ENCODE measurements at regions not wholly inside any gene's neighbourhood (a gene's known extent, or its start where the extent isn't known, plus 50 kb on each side); places are given as distances from the start of the nearest gene placed in this dataset.

DNA sequence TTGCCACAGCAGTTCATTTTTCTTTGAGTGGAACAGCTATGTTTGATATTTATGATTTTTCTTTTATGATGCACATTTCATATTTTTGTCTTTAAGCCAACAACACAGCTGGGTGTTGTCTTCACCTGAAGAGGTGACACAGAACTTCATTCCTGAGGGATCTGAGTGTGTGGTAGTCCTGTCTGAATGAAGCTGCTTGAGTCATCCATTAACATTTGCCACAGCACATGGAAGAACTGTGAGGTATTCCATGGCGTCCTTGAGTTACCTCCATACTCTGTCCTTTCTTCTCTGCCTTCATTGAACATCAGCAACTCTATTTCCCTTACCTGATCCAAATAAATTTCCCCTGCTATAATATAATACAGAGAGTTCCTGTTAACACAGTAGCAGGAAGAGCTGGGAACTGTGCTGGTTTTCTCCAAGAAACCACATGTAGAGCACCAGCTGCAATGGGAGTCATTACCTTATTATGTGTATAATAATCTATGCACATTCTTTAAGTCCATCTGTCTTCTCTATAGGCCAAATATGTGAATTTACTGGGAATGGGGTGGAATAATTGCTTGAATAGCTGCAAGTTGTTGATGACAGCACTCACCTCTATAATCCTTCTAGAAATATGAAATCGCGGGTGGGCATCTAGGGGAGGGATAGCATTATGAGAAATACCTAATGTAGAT is 72.4 kb upstream of the TAC1 start:
- no peak for DNase-seq

DNA sequence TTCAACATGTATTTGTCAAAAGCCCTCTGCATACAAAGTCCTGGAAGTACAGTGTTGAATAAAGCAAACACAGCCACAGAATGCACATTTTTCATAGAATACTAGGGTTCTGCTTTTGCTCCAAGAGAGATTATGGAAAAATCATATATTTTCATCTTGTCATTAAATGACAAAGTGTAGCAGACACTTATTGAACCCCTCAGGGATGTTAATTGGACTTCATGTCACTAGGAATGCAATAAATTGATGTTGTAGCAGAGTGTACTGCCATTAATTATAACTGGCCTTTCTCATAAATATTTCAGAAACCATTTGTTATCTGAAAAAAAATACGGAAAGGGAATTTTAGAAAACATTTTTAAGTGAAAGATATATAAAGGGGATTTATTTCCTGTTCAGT is 64.5 kb upstream of the TAC1 start:
- DNase-seq: no peak

DNA sequence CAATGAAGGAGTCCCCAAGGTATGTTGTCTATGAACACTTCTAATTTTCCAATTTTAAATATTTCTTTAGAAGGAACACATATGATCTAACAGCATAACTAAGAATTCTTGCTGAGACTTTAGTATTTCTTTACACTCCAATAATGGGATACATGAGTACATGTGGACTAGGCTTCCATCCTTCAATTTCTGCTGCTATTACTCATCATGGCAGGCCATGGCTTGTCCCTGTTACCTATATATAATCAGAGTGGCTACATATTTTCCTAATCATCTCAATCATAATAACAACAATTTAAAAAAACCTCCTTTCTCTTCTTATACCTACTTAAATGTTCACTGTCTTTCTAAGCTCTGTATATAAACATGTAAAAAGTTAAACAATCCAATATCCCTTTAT is 60.3 kb upstream of the TAC1 start:
- DNase-seq: no peak

DNA sequence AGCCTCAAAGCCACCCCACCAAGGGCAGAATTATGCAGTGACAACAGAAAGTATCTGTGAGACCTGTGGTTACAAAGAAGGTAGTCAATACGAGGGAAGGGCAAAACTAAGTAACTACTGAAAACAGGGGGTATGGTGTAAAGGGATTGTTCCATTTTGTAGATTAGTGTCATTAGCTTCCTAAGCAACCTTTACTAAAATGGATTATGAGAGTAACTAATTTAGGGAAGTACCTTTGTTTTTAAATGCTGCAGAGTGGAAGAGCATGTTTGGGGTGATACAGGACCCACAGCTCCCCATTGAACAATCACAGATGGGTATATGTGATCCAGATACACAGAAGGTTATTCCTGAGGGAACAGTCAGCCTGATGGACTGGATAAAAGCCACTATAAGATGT is 51.3 kb upstream of the TAC1 start:
- no peak for DNase-seq
